ENCODE measurements at regions not wholly inside any gene's neighbourhood (a gene's known extent, or its start where the extent isn't known, plus 50 kb on each side); places are given as distances from the start of the nearest gene placed in this dataset.
A peak's percentile ranks its signal among the peaks of the same experiment; 100 is the strongest.

- DNase-seq (ENCODE audit: low read depth) = no peak
Observed at GRCh38 chr6:6704103-6705060, 115.9 kb downstream of the LY86 start.

- DNase-seq (ENCODE audit: low read depth) = no peak
Observed at GRCh38 chr6:6705061-6705425, 116.5 kb downstream of the LY86 start.

- DNase-seq (ENCODE audit: low read depth) = no peak
Observed at GRCh38 chr6:6705915-6706675, 117.6 kb downstream of the LY86 start.

GRCh38 chr6:6707143-6707542 is 118.6 kb downstream of the LY86 start:
- no peak for DNase-seq (ENCODE audit: low read depth)

- DNase-seq (ENCODE audit: low read depth) = no peak
Observed at GRCh38 chr6:6709106-6709505, 120.6 kb downstream of the LY86 start.

- DNase-seq (ENCODE audit: low read depth) = no peak
Observed at GRCh38 chr6:6711031-6711785, 122.7 kb downstream of the LY86 start.

GRCh38 chr6:6711832-6712448 is 123.4 kb downstream of the LY86 start:
- no peak for DNase-seq (ENCODE audit: low read depth)

GRCh38 chr6:6712449-6713403 is 124.2 kb downstream of the LY86 start:
- peak; percentile 83 for DNase-seq (ENCODE audit: low read depth)

GRCh38 chr6:6713657-6714056 is 125.1 kb downstream of the LY86 start:
- no peak for DNase-seq (ENCODE audit: low read depth)

GRCh38 chr6:6714118-6714897 is 125.8 kb downstream of the LY86 start:
- DNase-seq (ENCODE audit: low read depth) = no peak

- no peak for DNase-seq (ENCODE audit: low read depth)
Observed at GRCh38 chr6:6714953-6715352, 126.4 kb downstream of the LY86 start.

- no peak for DNase-seq (ENCODE audit: low read depth)
Observed at GRCh38 chr6:6715465-6715864, 126.9 kb downstream of the LY86 start.

- no peak for DNase-seq (ENCODE audit: low read depth)
Observed at GRCh38 chr6:6716998-6717763, 128.7 kb downstream of the LY86 start.

- DNase-seq (ENCODE audit: low read depth) = no peak
Observed at GRCh38 chr6:6717953-6718352, 129.4 kb downstream of the LY86 start.

- no peak for DNase-seq (ENCODE audit: low read depth)
Observed at GRCh38 chr6:6721606-6722005, 133.1 kb downstream of the LY86 start.

- DNase-seq (ENCODE audit: low read depth) = no peak
Observed at GRCh38 chr6:6722195-6722594, 133.7 kb downstream of the LY86 start.

GRCh38 chr6:6723361-6723760 is 134.8 kb downstream of the LY86 start:
- no peak for DNase-seq (ENCODE audit: low read depth)

- peak; percentile 60 for DNase-seq (ENCODE audit: low read depth)
Observed at GRCh38 chr6:6723921-6724538, 135.5 kb downstream of the LY86 start.
